Smooth muscle cell (in vitro differentiated cells): ENCODE measurements at regions not wholly inside any gene's neighbourhood (a gene's known extent, or its start where the extent isn't known, plus 50 kb on each side); places are given as distances from the start of the nearest gene placed in this dataset.

Source experiments
- DNase-seq: peaks from one replicate; lab custom pipeline; 2025; ENCODE audit not compliant: unreplicated experiment; lab: John Stamatoyannopoulos, UW
- H2AFZ ChIP-seq: fragments of 200-600 bp; sonication (generic); 2 replicates; pipeline ENCODE4 v1.6.0; 2016; ENCODE audit warnings: antibody characterized with exemption, low read depth, mild to moderate bottlenecking
- H3F3A ChIP-seq: fragments of 200-600 bp; sonication (generic); 2 replicates; pipeline ENCODE4 v1.6.0; 2017; ENCODE audit warnings: antibody characterized with exemption, low read depth
- H3K27ac ChIP-seq: fragments of 200-600 bp; sonication (generic); 2 replicates; pipeline ENCODE4 v1.5.1; 2016; ENCODE audit warnings: low read depth, mild to moderate bottlenecking
- H3K27me3 ChIP-seq: fragments of 200-600 bp; sonication (generic); 2 replicates; pipeline ENCODE4 v1.6.1; 2016; ENCODE audit warnings: low read depth, mild to moderate bottlenecking
- H3K36me3 ChIP-seq: fragments of 200-600 bp; sonication (generic); 2 replicates; pipeline ENCODE4 v1.5.1; 2016; ENCODE audit warnings: low read depth
- H3K4me1 ChIP-seq: fragments of 200-600 bp; sonication (generic); 2 replicates; pipeline ENCODE4 v1.5.1; 2016; ENCODE audit warnings: low read depth
- H3K4me2 ChIP-seq: fragments of 200-600 bp; sonication (generic); 2 replicates; pipeline ENCODE4 v1.6.0; 2016; ENCODE audit warnings: mild to moderate bottlenecking
- H3K4me3 ChIP-seq: fragments of 200-600 bp; sonication (generic); 2 replicates; pipeline ENCODE4 v1.5.1; 2016; ENCODE audit warnings: mild to moderate bottlenecking
- H3K79me2 ChIP-seq: fragments of 200-600 bp; sonication (generic); 2 replicates; pipeline ENCODE4 v1.6.0; 2016; ENCODE audit warnings: low read depth, mild to moderate bottlenecking
- H3K9ac ChIP-seq: fragments of 200-600 bp; sonication (generic); 2 replicates; pipeline ENCODE4 v1.6.0; 2016; ENCODE audit warnings: low read depth
- H3K9me3 ChIP-seq: fragments of 200-600 bp; sonication (generic); replicated peaks from 2 replicates; pipeline ENCODE4 v1.5.1; 2016; ENCODE audit warnings: low read depth
- H4K20me1 ChIP-seq: fragments of 200-600 bp; sonication (generic); 2 replicates; pipeline ENCODE4 v1.6.0; 2016; ENCODE audit warnings: low read depth
- WGBS: methylation state at CpG from one replicate; pipeline ENCODE4 v1.1.7; 2016; ENCODE audit warnings: low lambda C conversion rate; 5-methylcytosine and 5-hydroxymethylcytosine counted together
- TF ChIP-seq, protein P1 (sequence below): fragments of 200-600 bp; sonication (generic); IDR thresholded peaks from 2 replicates; pipeline ENCODE4 v1.5.1; 2017; ENCODE audit warnings: borderline replicate concordance, mild to moderate bottlenecking, antibody characterized with exemption; ENCODE audit not compliant: insufficient read depth, poor library complexity, severe bottlenecking

DNA sequence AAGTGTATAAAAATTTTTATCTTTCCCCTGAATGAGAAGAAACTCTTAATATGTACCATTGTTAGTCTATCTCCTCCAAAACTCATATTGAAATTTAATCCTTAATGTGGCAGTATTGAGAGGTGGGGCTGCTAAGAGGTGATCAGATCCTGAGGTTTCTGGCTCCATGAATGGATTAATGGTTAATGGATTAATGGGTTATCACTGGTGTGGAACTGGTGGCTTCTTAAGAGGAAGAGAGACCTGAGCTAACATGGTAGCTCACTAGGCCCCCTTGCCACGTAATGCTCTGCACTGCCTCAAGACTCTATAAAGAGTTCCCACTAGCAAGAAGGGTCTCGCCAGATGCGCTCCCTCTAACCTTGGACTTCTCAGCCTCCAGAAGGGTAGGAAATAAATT, 70.6 kb upstream of the ZBTB18 start:
- 100% methylated on average over 3 of the region's 3 CpGs for WGBS
- Histone ChIP-seq H3F3A (no peaks in the 10 kb centered on the region), H3K4me3 (no peak overlapping the region), H3K9ac (no peak overlapping the region), H3K27ac (no peak overlapping the region), H3K4me2 (no peak overlapping the region), H2AFZ (no peak overlapping the region), H3K4me1 (no peaks in the 10 kb centered on the region), H3K36me3 (no peaks in the 10 kb centered on the region), H3K9me3 (no peaks in the 10 kb centered on the region), H3K79me2 (no peaks in the 10 kb centered on the region), H4K20me1 (no peaks in the 10 kb centered on the region), H3K27me3 (no peaks in the 10 kb centered on the region)
- TF ChIP-seq, protein P1, sequence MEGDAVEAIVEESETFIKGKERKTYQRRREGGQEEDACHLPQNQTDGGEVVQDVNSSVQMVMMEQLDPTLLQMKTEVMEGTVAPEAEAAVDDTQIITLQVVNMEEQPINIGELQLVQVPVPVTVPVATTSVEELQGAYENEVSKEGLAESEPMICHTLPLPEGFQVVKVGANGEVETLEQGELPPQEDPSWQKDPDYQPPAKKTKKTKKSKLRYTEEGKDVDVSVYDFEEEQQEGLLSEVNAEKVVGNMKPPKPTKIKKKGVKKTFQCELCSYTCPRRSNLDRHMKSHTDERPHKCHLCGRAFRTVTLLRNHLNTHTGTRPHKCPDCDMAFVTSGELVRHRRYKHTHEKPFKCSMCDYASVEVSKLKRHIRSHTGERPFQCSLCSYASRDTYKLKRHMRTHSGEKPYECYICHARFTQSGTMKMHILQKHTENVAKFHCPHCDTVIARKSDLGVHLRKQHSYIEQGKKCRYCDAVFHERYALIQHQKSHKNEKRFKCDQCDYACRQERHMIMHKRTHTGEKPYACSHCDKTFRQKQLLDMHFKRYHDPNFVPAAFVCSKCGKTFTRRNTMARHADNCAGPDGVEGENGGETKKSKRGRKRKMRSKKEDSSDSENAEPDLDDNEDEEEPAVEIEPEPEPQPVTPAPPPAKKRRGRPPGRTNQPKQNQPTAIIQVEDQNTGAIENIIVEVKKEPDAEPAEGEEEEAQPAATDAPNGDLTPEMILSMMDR, result no peak
- no peak for DNase-seq

DNA sequence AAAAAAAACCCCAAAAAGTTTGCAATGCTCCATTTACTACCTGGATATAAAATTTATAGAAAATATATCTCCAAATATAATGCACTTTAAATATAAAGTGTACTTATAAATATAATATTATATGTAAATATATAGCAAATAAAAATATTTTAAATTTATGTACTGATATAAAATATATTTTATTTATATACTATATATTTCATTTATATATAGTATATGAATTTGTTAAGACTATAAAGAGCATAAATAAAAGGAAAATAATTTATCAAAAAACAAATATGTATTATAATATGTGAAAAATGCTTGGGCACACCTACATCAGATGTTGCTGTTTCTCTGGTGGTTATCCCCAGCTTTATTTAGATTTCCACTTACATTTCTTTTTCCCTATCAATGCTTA, 71.0 kb upstream of the ZBTB18 start:
- Histone ChIP-seq H3K27me3 (no peaks in the 10 kb centered on the region), H4K20me1 (no peaks in the 10 kb centered on the region), H2AFZ (no peak overlapping the region), H3K36me3 (no peaks in the 10 kb centered on the region), H3K79me2 (no peaks in the 10 kb centered on the region), H3K4me1 (no peaks in the 10 kb centered on the region), H3F3A (no peaks in the 10 kb centered on the region), H3K4me2 (no peak overlapping the region), H3K9me3 (no peaks in the 10 kb centered on the region), H3K4me3 (no peak overlapping the region), H3K9ac (no peak overlapping the region), H3K27ac (no peak overlapping the region)
- no peak for DNase-seq
- TF ChIP-seq, protein P1, result no peak

DNA sequence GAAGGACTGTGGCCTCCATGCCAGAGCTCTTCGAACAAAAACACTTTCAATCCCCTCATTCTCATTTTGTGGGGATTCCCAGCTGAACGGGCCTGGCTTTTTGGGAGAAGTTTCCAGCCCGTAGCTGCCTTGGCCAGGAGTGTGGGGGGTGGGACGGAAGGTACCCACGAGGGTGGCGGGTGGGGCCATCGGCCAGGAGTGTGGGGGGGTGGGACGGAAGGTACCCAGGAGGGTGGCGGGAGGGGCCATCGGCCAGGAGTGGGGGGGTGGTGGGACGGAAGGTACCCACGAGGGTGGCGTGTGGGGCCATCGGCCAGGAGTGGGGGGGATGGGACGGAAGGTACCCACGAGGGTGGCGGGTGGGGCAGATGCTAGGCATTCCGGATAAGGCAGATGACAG, 71.7 kb upstream of the ZBTB18 start:
- no peak overlapping the region for H2AFZ ChIP-seq
- TF ChIP-seq, protein P1, result no peak
- H3K36me3 ChIP-seq, result no peaks in the 10 kb centered on the region
- H4K20me1 ChIP-seq, result no peaks in the 10 kb centered on the region
- no peaks in the 10 kb centered on the region for H3K9me3 ChIP-seq
- H3F3A ChIP-seq, result no peaks in the 10 kb centered on the region
- no peak for DNase-seq
- WGBS, result 93% methylated on average over 16 of the region's 18 CpGs
- H3K79me2 ChIP-seq, result no peaks in the 10 kb centered on the region
- no peak overlapping the region for H3K9ac ChIP-seq
- H3K4me3 ChIP-seq, result no peak overlapping the region
- no peak overlapping the region for H3K4me2 ChIP-seq
- no peak overlapping the region for H3K27ac ChIP-seq
- no peaks in the 10 kb centered on the region for H3K4me1 ChIP-seq
- H3K27me3 ChIP-seq, result no peaks in the 10 kb centered on the region

DNA sequence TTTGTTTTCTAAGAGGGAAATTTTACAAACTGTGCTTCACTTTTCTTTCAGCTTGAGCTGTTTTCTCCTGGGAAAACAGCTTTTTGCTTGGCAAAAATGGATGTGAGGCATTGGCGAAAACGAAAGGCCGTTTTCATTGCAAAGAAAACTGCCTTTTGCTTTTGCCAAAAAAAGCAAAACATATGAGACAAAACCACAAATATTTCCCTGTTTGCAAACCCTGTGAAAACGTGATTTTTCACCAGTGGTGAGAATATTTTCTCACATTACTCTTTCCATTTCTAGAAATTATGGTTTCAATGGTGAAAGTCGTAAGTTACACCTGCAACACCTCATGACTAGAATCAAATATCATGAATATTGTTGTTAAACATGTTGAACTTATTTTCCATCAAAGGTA, 74.0 kb upstream of the ZBTB18 start:
- DNase-seq, result no peak
- TF ChIP-seq, protein P1, result no peak
- H3K79me2 ChIP-seq, result no peaks in the 10 kb centered on the region
- no peak overlapping the region for H3K4me3 ChIP-seq
- H3K9me3 ChIP-seq, result no peaks in the 10 kb centered on the region
- H3F3A ChIP-seq, result no peaks in the 10 kb centered on the region
- no peak overlapping the region for H3K4me2 ChIP-seq
- no peaks in the 10 kb centered on the region for H3K27me3 ChIP-seq
- no peak overlapping the region for H3K27ac ChIP-seq
- no peaks in the 10 kb centered on the region for H4K20me1 ChIP-seq
- 80% methylated on average over 5 of the region's 5 CpGs for WGBS
- no peaks in the 10 kb centered on the region for H3K4me1 ChIP-seq
- H3K36me3 ChIP-seq, result no peaks in the 10 kb centered on the region
- H3K9ac ChIP-seq, result no peak overlapping the region
- no peak overlapping the region for H2AFZ ChIP-seq
